HUES6 (cell line): ENCODE measurements at regions not wholly inside any gene's neighbourhood (a gene's known extent, or its start where the extent isn't known, plus 50 kb on each side); places are given as distances from the start of the nearest gene placed in this dataset.

Source experiments
- H3K27ac ChIP-seq: 2 replicates; pipeline ENCODE4 v1.7.0; 2013; ENCODE audit warnings: low read depth, mild to moderate bottlenecking, low read length, inconsistent platforms
- H3K27me3 ChIP-seq: 2 replicates; pipeline ENCODE4 v1.6.1; 2013; ENCODE audit warnings: low read length; ENCODE audit not compliant: control insufficient read depth, insufficient read depth
- H3K36me3 ChIP-seq: 2 replicates; pipeline ENCODE4 v1.6.1; 2013; ENCODE audit warnings: low read length; ENCODE audit not compliant: control insufficient read depth, insufficient read depth
- H3K4me1 ChIP-seq: 2 replicates; pipeline ENCODE4 v1.6.1; 2013; ENCODE audit warnings: low read length; ENCODE audit not compliant: control insufficient read depth, insufficient read depth
- H3K4me3 ChIP-seq: 2 replicates; pipeline ENCODE4 v1.5.1; 2013; ENCODE audit warnings: low read depth, low read length
- H3K9ac ChIP-seq: one replicate; pipeline ENCODE4 v1.6.1; 2013; ENCODE audit warnings: mild to moderate bottlenecking, low read length
- H3K9me3 ChIP-seq: 2 replicates; pipeline ENCODE4 v1.6.1; 2013; ENCODE audit warnings: low read depth, low read length; ENCODE audit not compliant: control insufficient read depth, insufficient read depth

DNA sequence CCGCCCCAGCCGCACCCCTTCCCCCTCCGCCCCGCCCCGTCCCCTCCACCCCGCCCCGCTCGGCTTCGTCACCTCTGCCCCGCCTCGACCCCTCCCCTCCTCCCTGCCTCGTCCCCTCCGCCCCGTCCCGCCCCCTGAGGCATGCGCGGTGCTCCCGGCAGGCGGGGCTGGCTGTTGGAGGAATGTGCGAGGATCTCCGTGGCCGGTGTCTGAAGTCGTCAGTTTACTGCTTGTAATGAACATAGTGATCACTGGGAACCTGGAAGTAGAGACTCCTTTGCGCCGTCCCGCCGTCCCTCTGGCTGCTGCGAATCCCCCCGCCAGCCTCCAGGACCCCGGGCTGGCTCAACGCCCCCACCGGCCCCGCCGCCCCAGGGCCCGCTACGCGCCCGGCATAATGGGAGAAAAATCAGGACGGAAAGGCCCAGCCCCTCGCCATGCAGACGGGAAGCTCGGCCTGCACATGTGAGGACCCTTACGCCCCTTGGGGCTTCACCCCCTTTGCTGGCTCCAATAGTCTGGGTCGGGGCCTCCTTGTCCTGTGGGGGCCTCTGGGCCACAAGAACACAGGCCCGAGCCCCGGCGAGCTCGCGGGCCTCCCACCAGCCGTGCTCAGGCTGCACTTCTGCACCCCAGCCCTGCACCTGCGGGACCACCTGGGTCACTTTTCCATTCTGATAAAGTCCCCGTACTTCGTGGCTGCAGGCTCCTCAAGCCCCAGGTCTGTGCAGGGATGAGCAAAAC lies 743.1 kb downstream of the KCNJ18 start:
- no peak overlapping the region for H3K27ac ChIP-seq
- no peak overlapping the region for H3K9ac ChIP-seq
- H3K4me3 ChIP-seq = no peak overlapping the region
- H3K4me1 ChIP-seq = no peaks in the 10 kb centered on the region
- no peaks in the 10 kb centered on the region for H3K27me3 ChIP-seq
- peaks cover 45% of the 10 kb centered on the region; the same call in 1 of the 2 replicates for H3K9me3 ChIP-seq
- no peaks in the 10 kb centered on the region for H3K36me3 ChIP-seq

DNA sequence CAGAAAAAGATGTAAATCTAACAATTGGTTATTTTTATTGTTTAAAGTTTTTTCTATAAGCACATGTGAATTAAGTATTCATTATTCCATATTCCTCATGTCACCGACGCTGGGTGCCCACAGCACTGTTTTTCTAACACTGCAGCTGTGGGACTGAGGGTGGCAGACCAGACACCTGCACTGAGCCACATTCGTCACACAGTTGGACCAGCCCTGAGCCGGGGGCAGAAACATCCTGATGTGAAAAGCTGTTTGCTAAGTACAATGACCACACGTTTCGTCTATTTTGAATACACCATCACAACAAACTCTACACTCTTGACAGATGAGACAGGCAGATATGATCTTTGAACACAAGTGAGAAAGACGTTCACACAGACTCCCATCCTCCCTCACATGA lies 749.5 kb downstream of the KCNJ18 start:
- no peaks in the 10 kb centered on the region for H3K4me1 ChIP-seq
- H3K27ac ChIP-seq = no peak overlapping the region
- H3K9ac ChIP-seq = no peak overlapping the region
- peaks cover 57% of the 10 kb centered on the region; the same call in 1 of the 2 replicates for H3K9me3 ChIP-seq
- H3K36me3 ChIP-seq = no peaks in the 10 kb centered on the region
- no peaks in the 10 kb centered on the region for H3K27me3 ChIP-seq
- H3K4me3 ChIP-seq = no peak overlapping the region

DNA sequence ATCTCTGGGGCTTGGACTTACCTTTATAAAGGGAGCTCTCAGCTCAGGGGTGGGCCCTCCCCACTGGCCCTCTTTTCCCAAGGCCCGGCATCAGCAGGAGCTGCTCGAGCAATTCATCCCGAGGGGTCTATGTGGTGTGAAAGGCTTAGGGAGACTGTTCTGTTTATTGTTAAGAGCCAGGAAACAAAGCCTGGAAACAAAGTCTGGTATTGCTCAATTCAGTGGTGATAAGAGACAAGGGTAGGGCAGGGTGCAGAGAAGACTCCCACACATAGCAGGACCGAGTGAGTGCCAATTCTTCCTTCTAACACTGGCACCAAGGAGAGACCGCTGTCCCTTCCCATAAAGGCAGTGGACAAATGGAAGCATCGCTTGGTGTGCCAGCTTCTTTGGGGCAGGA lies 750.7 kb downstream of the KCNJ18 start:
- H3K27ac ChIP-seq = no peak overlapping the region
- H3K9me3 ChIP-seq = peaks cover 62% of the 10 kb centered on the region; the same call in 1 of the 2 replicates
- H3K9ac ChIP-seq = no peak overlapping the region
- H3K4me3 ChIP-seq = no peak overlapping the region
- H3K27me3 ChIP-seq = no peaks in the 10 kb centered on the region
- no peaks in the 10 kb centered on the region for H3K36me3 ChIP-seq
- no peaks in the 10 kb centered on the region for H3K4me1 ChIP-seq

DNA sequence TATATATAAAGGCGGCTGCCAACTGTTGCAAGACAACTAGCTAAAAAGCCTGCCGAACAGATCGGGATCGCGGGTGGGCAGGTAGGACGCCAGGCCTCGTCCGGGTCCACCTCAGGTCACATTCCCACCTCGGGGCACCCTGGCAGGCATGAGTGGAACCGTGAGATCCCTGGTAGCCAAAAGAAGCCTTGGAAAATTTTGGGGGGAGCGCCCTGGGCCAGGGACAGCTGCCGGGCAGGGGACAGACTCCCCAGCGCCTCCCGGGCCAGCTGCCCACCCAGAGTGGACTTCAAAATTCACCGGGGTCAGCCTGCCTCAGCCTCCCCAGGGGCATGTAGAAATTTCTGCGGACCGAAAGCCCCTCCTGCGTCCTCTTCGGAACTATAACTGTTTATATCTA lies 760.9 kb downstream of the KCNJ18 start:
- Histone ChIP-seq H3K4me1 (no peaks in the 10 kb centered on the region), H3K4me3 (no peak overlapping the region), H3K9ac (no peak overlapping the region), H3K9me3 (peaks cover 60% of the 10 kb centered on the region), H3K27me3 (no peaks in the 10 kb centered on the region), H3K36me3 (no peaks in the 10 kb centered on the region), H3K27ac (no peak overlapping the region)

DNA sequence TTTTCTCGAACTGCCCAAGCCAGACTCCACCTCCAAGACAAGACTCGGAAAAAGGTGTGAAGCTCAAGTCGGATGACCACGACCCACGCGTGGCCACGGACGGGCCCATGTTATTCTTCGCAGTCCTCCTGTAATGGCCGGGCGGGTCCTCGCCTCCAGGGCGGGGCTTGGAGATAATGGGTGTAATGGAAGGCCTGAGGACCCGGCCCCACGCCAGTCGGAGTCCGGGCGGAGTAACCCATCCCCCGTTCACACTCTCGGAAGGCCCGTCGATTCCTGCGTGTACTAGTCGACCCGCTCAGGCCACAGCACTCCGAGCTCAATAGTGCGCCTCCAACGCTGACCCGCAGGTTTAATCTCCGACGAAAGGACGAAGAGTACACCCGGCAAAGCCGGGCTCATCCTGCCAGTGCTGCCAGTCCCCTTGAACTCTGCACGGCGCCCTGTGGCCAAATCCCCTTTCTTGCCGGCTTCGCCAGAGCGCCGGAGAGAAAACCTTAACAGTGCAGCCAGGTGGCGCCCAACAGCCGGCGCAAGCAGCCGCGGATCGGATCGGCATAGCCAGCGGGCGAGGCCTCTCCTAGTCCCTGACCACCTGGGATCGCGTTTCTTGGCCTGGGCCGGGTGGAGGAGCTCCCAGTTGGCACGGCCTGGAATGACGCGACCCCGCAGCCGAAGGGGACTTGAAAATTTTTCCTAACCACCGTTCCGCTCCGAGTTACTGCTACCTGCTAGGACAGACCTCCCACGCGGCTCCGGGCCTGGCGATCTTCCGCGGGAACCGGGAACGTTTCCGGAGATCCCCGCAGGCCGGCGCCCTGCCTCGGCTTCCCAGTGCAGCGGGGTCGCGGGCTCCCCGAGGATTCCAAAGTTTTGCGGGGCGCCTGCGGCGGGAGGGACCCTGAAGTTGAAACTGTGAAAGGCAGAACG lies 762.0 kb downstream of the KCNJ18 start:
- no peak overlapping the region for H3K27ac ChIP-seq
- no peak overlapping the region for H3K4me3 ChIP-seq
- peaks cover 67% of the 10 kb centered on the region for H3K9me3 ChIP-seq
- no peak overlapping the region for H3K9ac ChIP-seq
- H3K27me3 ChIP-seq = no peaks in the 10 kb centered on the region
- H3K4me1 ChIP-seq = no peaks in the 10 kb centered on the region
- H3K36me3 ChIP-seq = no peaks in the 10 kb centered on the region

DNA sequence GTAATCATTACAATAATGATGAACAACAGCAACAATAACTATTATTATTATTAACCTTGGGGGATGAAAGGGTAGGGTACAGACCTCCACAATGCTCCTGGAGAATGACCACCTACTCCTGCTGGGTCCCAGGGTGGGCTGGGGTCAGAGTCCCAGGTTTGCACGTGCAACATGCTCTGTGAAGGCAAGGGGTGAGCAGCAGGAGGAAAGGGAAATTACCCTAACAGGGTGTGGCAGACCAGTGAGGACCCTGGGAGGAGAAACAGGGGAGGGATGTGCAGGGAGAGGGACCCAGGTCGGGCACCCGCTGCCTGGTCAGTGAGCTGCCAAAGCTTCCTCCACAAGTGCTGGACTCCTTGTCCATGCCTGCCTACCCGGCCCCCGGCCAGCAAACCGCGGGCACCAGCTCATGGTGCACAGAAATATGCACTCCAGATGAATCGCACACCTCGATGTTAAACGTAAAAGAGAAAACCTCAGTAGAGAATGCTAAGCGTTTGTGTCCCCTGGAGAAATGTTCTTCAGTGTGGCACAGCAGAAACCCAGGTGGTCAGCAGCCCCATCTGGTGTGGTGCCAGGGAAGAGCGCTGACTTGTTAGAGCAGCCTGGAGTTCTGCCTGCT lies 767.1 kb downstream of the KCNJ18 start:
- Histone ChIP-seq H3K4me3 (no peak overlapping the region), H3K27ac (no peak overlapping the region), H3K36me3 (no peaks in the 10 kb centered on the region), H3K27me3 (no peaks in the 10 kb centered on the region), H3K9ac (no peak overlapping the region), H3K4me1 (no peaks in the 10 kb centered on the region), H3K9me3 (peaks cover 84% of the 10 kb centered on the region)

DNA sequence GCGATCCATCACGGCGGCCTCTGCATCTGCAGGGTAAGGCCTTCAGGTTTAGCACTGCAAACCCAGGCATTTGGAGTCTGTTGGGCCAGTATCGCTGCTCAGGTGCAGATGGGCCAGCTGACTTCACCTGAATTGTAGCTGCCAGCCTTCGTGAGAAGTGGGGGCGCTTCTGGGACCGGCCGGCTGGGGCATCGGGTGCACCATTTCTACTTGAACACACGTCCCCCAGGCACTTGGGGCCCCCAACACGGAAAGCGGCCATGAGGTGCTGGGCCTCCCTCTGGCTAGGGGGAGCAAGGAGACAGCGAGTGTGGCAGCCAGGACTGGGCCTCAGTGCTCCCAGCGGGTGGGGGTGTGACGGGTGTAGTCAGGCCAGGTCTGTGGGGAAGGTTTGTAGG lies 767.6 kb downstream of the KCNJ18 start:
- Histone ChIP-seq H3K9me3 (peaks cover 82% of the 10 kb centered on the region), H3K4me3 (no peak overlapping the region), H3K27me3 (no peaks in the 10 kb centered on the region), H3K9ac (no peak overlapping the region), H3K36me3 (no peaks in the 10 kb centered on the region), H3K27ac (no peak overlapping the region), H3K4me1 (no peaks in the 10 kb centered on the region)

DNA sequence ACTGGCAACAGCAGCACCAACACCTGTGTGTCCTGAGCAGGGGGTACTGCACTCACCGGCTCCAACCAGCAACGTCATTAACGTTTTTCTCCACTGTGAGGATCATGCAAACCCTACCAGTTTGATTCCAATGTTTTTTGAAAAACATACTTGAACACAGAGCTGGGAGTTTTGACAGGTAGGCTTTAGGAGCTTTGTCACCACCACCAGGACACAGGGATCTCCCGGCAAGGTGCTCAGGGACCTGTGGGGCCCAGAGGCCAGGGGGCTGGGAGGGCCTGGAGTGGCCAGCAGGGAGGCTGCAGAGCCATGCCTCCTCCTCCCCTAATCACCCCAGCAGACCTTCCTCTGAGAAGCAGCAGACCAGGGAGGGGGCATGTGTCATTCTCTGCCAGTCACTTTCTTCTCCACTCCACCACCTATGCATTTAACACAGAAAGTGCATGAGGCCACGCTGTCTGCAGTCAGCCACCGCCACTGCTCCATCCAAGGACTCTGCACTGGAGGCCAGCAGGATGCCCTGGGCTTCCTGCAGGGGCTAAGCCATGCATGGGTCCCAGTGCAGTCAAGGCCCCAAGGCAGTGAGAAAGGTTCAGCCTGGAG lies 768.2 kb downstream of the KCNJ18 start:
- no peaks in the 10 kb centered on the region for H3K27me3 ChIP-seq
- no peaks in the 10 kb centered on the region for H3K4me1 ChIP-seq
- H3K9ac ChIP-seq = no peak overlapping the region
- H3K9me3 ChIP-seq = peaks cover 83% of the 10 kb centered on the region; the same call in 1 of the 2 replicates
- H3K27ac ChIP-seq = no peak overlapping the region
- no peaks in the 10 kb centered on the region for H3K36me3 ChIP-seq
- H3K4me3 ChIP-seq = no peak overlapping the region

DNA sequence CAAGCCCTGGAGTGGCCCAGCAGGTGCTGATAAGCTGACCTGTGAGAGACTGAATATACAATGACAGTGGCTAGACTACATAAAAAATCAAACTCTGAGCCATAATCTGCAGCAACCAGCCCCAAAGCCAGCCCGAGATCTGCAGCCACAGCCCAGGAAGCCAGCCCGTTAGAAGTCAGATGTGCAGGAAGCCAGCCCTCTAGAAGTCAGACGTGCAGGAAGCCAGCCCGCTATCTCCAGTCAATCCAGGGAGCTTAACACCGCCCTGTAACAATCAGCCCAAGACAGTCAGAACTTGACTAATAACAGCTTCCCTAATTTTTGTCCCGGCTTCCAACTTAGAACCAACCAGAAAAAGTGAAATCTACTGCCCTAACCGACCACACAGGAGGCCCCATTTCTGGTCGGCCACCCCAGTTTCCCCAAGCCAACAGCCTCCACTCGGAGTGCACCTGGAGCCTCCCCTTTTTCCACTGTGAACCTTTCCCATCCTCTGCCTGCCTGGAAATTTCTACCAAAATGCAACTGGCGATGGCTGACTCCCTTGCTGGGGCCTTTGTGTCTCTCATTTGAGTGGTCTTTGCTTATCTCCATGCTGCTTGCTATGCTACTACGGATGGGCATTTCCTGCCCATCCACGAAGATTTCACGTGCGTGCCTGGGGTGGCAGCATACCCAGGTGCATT lies 769.3 kb downstream of the KCNJ18 start:
- Histone ChIP-seq H3K9ac (no peak overlapping the region), H3K9me3 (peaks cover 83% of the 10 kb centered on the region; the same call in 1 of the 2 replicates), H3K27me3 (no peaks in the 10 kb centered on the region), H3K4me1 (no peaks in the 10 kb centered on the region), H3K4me3 (no peak overlapping the region), H3K36me3 (no peaks in the 10 kb centered on the region), H3K27ac (no peak overlapping the region)

DNA sequence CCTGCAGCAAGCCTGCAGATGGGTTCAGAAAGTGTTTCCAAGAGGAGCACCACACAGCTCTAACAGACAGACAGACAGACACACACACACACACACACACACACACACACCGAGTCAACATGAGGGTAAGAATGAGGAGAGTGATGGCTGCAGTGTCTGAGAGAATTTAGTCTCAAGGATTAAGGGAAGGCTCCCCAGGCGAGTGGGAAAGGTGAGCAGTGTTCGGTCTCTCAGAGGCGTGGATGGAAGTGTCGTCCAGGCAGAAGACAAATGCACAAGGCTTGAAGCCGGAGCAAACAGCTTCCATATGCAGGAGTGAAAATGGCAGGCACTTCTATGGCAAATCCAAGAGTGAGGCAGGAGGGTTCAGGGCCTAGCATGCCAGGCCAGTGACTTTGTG lies 770.1 kb downstream of the KCNJ18 start:
- H3K9me3 ChIP-seq = peaks cover 85% of the 10 kb centered on the region; the same call in 1 of the 2 replicates
- no peaks in the 10 kb centered on the region for H3K4me1 ChIP-seq
- H3K27me3 ChIP-seq = no peaks in the 10 kb centered on the region
- no peaks in the 10 kb centered on the region for H3K36me3 ChIP-seq
- no peak overlapping the region for H3K27ac ChIP-seq
- no peak overlapping the region for H3K4me3 ChIP-seq
- no peak overlapping the region for H3K9ac ChIP-seq
